IMR-90 (cell line): ENCODE measurements at regions not wholly inside any gene's neighbourhood (a gene's known extent, or its start where the extent isn't known, plus 50 kb on each side); places are given as distances from the start of the nearest gene placed in this dataset.

Experiments used
- ATAC-seq: fragments of 200-7000 bp; cut with Tn5 transposase; 2 replicates; pipeline ENCODE4 v1.9.1; 2020; ENCODE audit warnings: low read depth, mild to moderate bottlenecking, moderate library complexity
- BruUV-seq: library from RNA; stranded (reverse); fragments of 400-500 nt; replicated peaks from 2 replicates; lab custom pipeline; 2021; lab: Mats Ljungman, UMichigan
- CTCF ChIA-PET: fragments of 300-600 bp; formaldehyde crosslinking; extraction: SDS; loops from one replicate; lab custom pipeline; 2021; ENCODE audit warnings: antibody characterized with exemption; lab: Yijun Ruan, JAX
- POLR2A ChIA-PET: fragments of 300-600 bp; sonication (Branson Sonifier 250); formaldehyde crosslinking; loops from one replicate; lab custom pipeline; 2022; ENCODE audit warnings: antibody characterized with exemption; ENCODE audit not compliant: unreplicated experiment; lab: Charles Lee
- DNase-seq: peaks from one replicate; pipeline ENCODE4 v3.0.0; 2013
- H2AFZ ChIP-seq: replicated peaks from 2 replicates; pipeline ENCODE3; 2013; ENCODE audit warnings: low read length, mild to moderate bottlenecking; ENCODE audit not compliant: poor library complexity
- H2AK5ac ChIP-seq: 2 replicates; pipeline ENCODE4 v1.6.1; 2013; ENCODE audit warnings: low read depth, low read length, inconsistent platforms
- H2AK9ac ChIP-seq: replicated peaks from 2 replicates; pipeline ENCODE3; 2013; ENCODE audit warnings: mild to moderate bottlenecking, low read depth, low read length, moderate library complexity; ENCODE audit not compliant: poor library complexity
- H2BK120ac ChIP-seq: 2 replicates; pipeline ENCODE4 v1.6.1; 2013; ENCODE audit warnings: low read depth, low read length, inconsistent platforms
- H2BK15ac ChIP-seq: 3 replicates; pipeline ENCODE4 v1.6.1; 2013; ENCODE audit warnings: low read depth, low read length, inconsistent platforms
- H2BK20ac ChIP-seq: 2 replicates; pipeline ENCODE4 v1.6.1; 2013; ENCODE audit warnings: low read depth, mild to moderate bottlenecking, inconsistent platforms, low read length, moderate library complexity
- H2BK5ac ChIP-seq: 2 replicates; pipeline ENCODE4 v1.6.1; 2013; ENCODE audit warnings: mild to moderate bottlenecking, low read depth, low read length, inconsistent platforms; ENCODE audit not compliant: poor library complexity, severe bottlenecking
- H3K14ac ChIP-seq: replicated peaks from 2 replicates; pipeline ENCODE4 v1.6.1; 2013; ENCODE audit warnings: low read depth, low read length, inconsistent platforms
- H3K18ac ChIP-seq: 2 replicates; pipeline ENCODE4 v1.6.1; 2013; ENCODE audit warnings: low read depth, low read length, control low read depth
- H3K23ac ChIP-seq: 2 replicates; pipeline ENCODE4 v1.6.1; 2013; ENCODE audit warnings: low read depth, low read length, inconsistent platforms
- H3K27ac ChIP-seq: 2 replicates; pipeline ENCODE4 v1.5.1; 2013; ENCODE audit warnings: mild to moderate bottlenecking, control low read depth, low read length; ENCODE audit not compliant: insufficient read depth
- H3K27me3 ChIP-seq: 2 replicates; pipeline ENCODE4 v1.6.1; 2013; ENCODE audit warnings: low read length; ENCODE audit not compliant: control insufficient read depth, insufficient read depth
- H3K36me3 ChIP-seq: 2 replicates; pipeline ENCODE4 v1.6.1; 2013; ENCODE audit warnings: low read length, mixed read lengths; ENCODE audit not compliant: control insufficient read depth, insufficient read depth
- H3K4ac ChIP-seq: 2 replicates; pipeline ENCODE4 v1.6.1; 2013; ENCODE audit warnings: low read depth, low read length, inconsistent platforms
- H3K4me1 ChIP-seq: 2 replicates; pipeline ENCODE4 v1.6.1; 2013; ENCODE audit warnings: low read length, mixed read lengths; ENCODE audit not compliant: control insufficient read depth, insufficient read depth
- H3K4me2 ChIP-seq: 2 replicates; pipeline ENCODE4 v1.6.1; 2013; ENCODE audit warnings: low read depth, mild to moderate bottlenecking, control low read depth, low read length, moderate library complexity
- H3K4me3 ChIP-seq: 2 replicates; pipeline ENCODE4 v1.5.1; 2013; ENCODE audit warnings: low read depth, mild to moderate bottlenecking, control low read depth, low read length, moderate library complexity; ENCODE audit not compliant: insufficient read depth
- H3K56ac ChIP-seq: 2 replicates; pipeline ENCODE4 v1.6.1; 2013; ENCODE audit warnings: low read length, inconsistent platforms; ENCODE audit not compliant: insufficient read depth; ENCODE audit errors: extremely low read depth
- H3K79me1 ChIP-seq, 2 experiments: 2 replicates each; pipeline ENCODE4 v1.6.1; 2013; ENCODE audit warnings: low read length in 2 of 2, inconsistent platforms in 1 of 2, low read depth in 1 of 2
- H3K9ac ChIP-seq: 2 replicates; pipeline ENCODE4 v1.6.1; 2013; ENCODE audit warnings: low read depth, low read length, control low read depth
- H3K9me1 ChIP-seq: 2 replicates; pipeline ENCODE4 v1.6.1; 2013; ENCODE audit warnings: low read length, inconsistent platforms; ENCODE audit not compliant: insufficient read depth
- H3K9me3 ChIP-seq: 2 replicates; pipeline ENCODE4 v1.6.1; 2013; ENCODE audit warnings: low read length; ENCODE audit not compliant: control insufficient read depth, insufficient read depth
- H4K20me1 ChIP-seq: 2 replicates; pipeline ENCODE4 v1.6.1; 2013; ENCODE audit warnings: low read length, inconsistent platforms; ENCODE audit not compliant: insufficient read depth
- H4K5ac ChIP-seq: 2 replicates; pipeline ENCODE4 v1.6.1; 2013; ENCODE audit warnings: mild to moderate bottlenecking, low read depth, low read length, control low read depth
- H4K8ac ChIP-seq, 2 experiments: 2 replicates each; pipeline ENCODE4 v1.6.1; 2013; ENCODE audit warnings: low read depth in 2 of 2, low read length in 2 of 2, control low read depth in 1 of 2, inconsistent platforms in 1 of 2
- H4K91ac ChIP-seq: 2 replicates; pipeline ENCODE4 v1.6.1; 2013; ENCODE audit warnings: low read depth, low read length, inconsistent platforms; ENCODE audit not compliant: insufficient read depth
- CEBPB ChIP-seq: IDR thresholded peaks from 2 replicates; pipeline ENCODE4 v1.6.1; 2012; ENCODE audit warnings: low read depth, low read length, improper control_type of control experiment
- RAD21 ChIP-seq: IDR thresholded peaks from 2 replicates; pipeline ENCODE4 v1.6.1; 2012; ENCODE audit warnings: low read length, improper control_type of control experiment
- RCOR1 ChIP-seq: IDR thresholded peaks from 2 replicates; pipeline ENCODE4 v1.6.1; 2012; ENCODE audit warnings: mild to moderate bottlenecking, low read length, improper control_type of control experiment; ENCODE audit not compliant: insufficient replicate concordance
- RFX5 ChIP-seq: IDR thresholded peaks from 2 replicates; pipeline ENCODE4 v1.8.0; 2012; ENCODE audit warnings: low read depth, mild to moderate bottlenecking, low read length, moderate library complexity
- WGBS, 2 experiments: methylation state at CpG; one replicate each; pipeline versions ENCODE4 v1.1.5 to v1.1.7; 2013; ENCODE audit warnings: missing lambda C conversion rate in 2 of 2; ENCODE audit not compliant: insufficient read length in 1 of 2; ENCODE audit errors: extremely low coverage in 2 of 2; 5-methylcytosine and 5-hydroxymethylcytosine counted together
- dilution Hi-C: fragments of 300-500 bp; cut with HindIII; formaldehyde crosslinking; loops from one replicate; pipeline ENCODE4 v1.14.3; 2018; ENCODE audit warnings: low sequenced_read_pairs; ENCODE audit not compliant: unreplicated experiment
- in situ Hi-C: fragments of 300-500 bp; cut with MboI; formaldehyde crosslinking; loops from 3 replicates; pipeline ENCODE4 v1.14.3; 2019; ENCODE audit warnings: low sequenced_read_pairs, inconsistent platforms, mixed read lengths
- intact Hi-C: fragments of 100-400 bp; cut with micrococcal nuclease; formaldehyde crosslinking; loops from 2 replicates; pipeline ENCODE4 v1.10.0; 2022
- TF ChIP-seq, protein P1 (sequence below): fragments of 150-350 bp; IDR thresholded peaks from 2 replicates; pipeline ENCODE4 v1.6.1; 2017; ENCODE audit warnings: mild to moderate bottlenecking, antibody characterized with exemption, low read length, low read depth

DNA sequence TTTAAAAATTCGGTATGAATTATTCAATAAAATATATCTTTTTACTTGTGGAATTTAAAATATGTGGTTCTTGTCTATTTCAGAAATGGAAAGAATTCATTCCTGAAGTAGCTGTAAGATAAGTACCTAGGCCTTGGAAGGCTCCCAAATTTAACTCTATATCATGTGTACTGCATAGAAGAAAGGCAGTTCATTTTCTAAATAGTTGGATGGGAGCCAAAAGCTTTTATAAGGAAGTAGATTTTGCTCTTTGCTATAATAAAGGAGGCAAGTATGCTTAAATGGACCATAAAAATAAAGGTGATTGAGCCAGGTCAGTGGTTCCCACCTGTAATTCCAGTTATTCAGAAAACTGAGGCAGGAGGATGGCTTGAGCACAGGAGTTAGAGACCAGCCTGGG lies 187.5 kb downstream of the ATXN7L3B start:
- intact Hi-C loops (no loop called here), in situ Hi-C loops (no loop called here), dilution Hi-C loops (no loop called here)
- CTCF ChIA-PET: no interaction called here
- Histone ChIP-seq H2BK120ac (no peak overlapping the region), H4K5ac (no peak overlapping the region), H4K91ac (no peak overlapping the region), H3K9ac (no peak overlapping the region), H3K79me1 (no peaks in the 10 kb centered on the region), H3K18ac (no peak overlapping the region), H3K4me2 (no peak overlapping the region), H3K9me1 (no peaks in the 10 kb centered on the region), H3K27ac (no peak overlapping the region), H4K8ac (no peak overlapping the region), H2AFZ (no peak overlapping the region), H3K23ac (no peak overlapping the region), H2BK5ac (no peak overlapping the region), H4K20me1 (no peaks in the 10 kb centered on the region), H3K9me3 (no peaks in the 10 kb centered on the region), H2BK20ac (no peak overlapping the region), H2BK15ac (no peak overlapping the region), H3K4me1 (no peaks in the 10 kb centered on the region), H3K14ac (no peak overlapping the region), H3K56ac (no peak overlapping the region), H2AK9ac (no peak overlapping the region), H2AK5ac (no peak overlapping the region), H3K4me3 (no peak overlapping the region), H3K36me3 (no peaks in the 10 kb centered on the region), H3K27me3 (no peaks in the 10 kb centered on the region), H3K4ac (no peak overlapping the region)
- TF ChIP-seq, protein P1, sequence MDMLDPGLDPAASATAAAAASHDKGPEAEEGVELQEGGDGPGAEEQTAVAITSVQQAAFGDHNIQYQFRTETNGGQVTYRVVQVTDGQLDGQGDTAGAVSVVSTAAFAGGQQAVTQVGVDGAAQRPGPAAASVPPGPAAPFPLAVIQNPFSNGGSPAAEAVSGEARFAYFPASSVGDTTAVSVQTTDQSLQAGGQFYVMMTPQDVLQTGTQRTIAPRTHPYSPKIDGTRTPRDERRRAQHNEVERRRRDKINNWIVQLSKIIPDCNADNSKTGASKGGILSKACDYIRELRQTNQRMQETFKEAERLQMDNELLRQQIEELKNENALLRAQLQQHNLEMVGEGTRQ: no peak
- no peak for TF ChIP-seq RAD21
- TF ChIP-seq CEBPB: no peak
- no peak for TF ChIP-seq RCOR1
- TF ChIP-seq RFX5: no peak
- POLR2A ChIA-PET: no interaction called here
- DNase-seq: peak; percentile 46
- no TSS peak for BruUV-seq
- no peak for ATAC-seq
- WGBS, 2 experiments: no CpG with 5 or more reads among the region's 1 CpG
